PFSK-1 (cell line): ENCODE measurements at regions not wholly inside any gene's neighbourhood (a gene's known extent, or its start where the extent isn't known, plus 50 kb on each side); places are given as distances from the start of the nearest gene placed in this dataset.

Experiments used
- FOXP2 ChIP-seq: optimal IDR thresholded peaks from 2 replicates; pipeline ENCODE3; 2011; ENCODE audit warnings: borderline replicate concordance, control low read depth, inconsistent platforms; ENCODE audit not compliant: insufficient read depth; ENCODE audit errors: extremely low read length, extremely low read depth
- POLR2AphosphoS5 ChIP-seq: IDR thresholded peaks from 2 replicates; pipeline ENCODE4 v1.6.1; 2012; ENCODE audit warnings: low read depth, mild to moderate bottlenecking, control low read depth, low read length, moderate library complexity
- REST ChIP-seq, 2 experiments: IDR thresholded peaks; 2 replicates each; pipeline versions ENCODE4 v1.6.1 to v1.8.0; 2011 to 2012; ENCODE audit warnings: low read depth in 2 of 2, low read length in 2 of 2, control low read depth in 1 of 2, inconsistent platforms in 1 of 2, mild to moderate bottlenecking in 1 of 2, moderate library complexity in 1 of 2; ENCODE audit not compliant: insufficient read depth in 1 of 2
- TAF1 ChIP-seq: IDR thresholded peaks from 2 replicates; pipeline ENCODE4 v1.6.1; 2012; ENCODE audit warnings: low read length, control low read depth, borderline replicate concordance; ENCODE audit not compliant: insufficient read depth

GRCh38 chr3:102733791-102734563 is 299.2 kb downstream of the ZPLD1 start:
- TF ChIP-seq REST (IDR thresholded peaks at IDR 0.05; ENCODE audit: insufficient read depth in 1 of 2, low read depth in 2 of 2, low read length in 2 of 2), result no peak
- TF ChIP-seq FOXP2, result no peak
- no peak for TF ChIP-seq TAF1
- TF ChIP-seq POLR2AphosphoS5, result no peak
